ENCODE measurements at regions not wholly inside any gene's neighbourhood (a gene's known extent, or its start where the extent isn't known, plus 50 kb on each side); places are given as distances from the start of the nearest gene placed in this dataset.

DNA sequence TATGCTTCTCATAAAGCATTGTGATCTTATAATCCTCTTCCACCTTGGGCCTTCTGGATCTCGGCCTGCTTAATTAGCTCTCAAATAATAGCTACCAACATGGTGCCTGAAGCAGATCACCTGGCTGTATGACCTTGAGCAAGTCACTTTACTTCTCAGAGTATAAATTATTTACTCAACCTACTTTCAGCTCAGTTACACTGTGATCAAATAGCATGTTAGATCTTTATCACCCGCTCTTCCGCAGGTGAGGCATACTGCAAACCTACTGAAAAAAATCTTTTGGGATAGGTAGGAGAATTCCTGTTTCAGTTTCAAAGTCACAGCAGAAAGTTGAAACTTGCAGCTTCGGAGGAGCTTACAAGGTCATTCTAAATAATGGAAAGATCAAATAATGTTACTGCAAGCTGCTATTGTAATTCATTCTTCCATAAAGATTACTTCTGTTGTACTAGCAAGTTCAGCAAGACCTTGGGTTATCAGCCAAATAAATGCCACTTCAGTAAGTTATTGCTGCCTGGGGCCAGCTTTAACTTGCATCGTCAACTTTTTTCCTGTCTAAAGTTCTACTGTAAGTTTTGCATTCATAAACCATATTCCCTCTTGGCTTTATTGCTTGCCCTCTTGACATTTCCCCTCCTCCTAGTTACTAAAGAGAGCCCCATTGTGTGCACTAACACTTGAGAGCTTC is 268.4 kb upstream of the ATP11B start:
- intact Hi-C loops (cut with micrococcal nuclease) (no loop called here), dilution Hi-C loops (cut with MboI; ENCODE audit: extremely low pct_ligation_motif_present, low sequenced_read_pairs) (no loop called here)
- H2AFZ ChIP-seq (ENCODE audit: low read depth, low read length) = no peak overlapping the region
- no peaks in the 10 kb centered on the region for H3K79me2 ChIP-seq (ENCODE audit: control insufficient read depth, insufficient read depth, low read length)
- no peaks in the 10 kb centered on the region for H3K36me3 ChIP-seq (ENCODE audit: control insufficient read depth in 2 of 2, extremely low read depth in 1 of 2, insufficient read depth in 2 of 2, low read length in 2 of 2)
- DNase-seq (ENCODE audit: low read depth, low spot score) (no peak), FAIRE-seq (no peak)
- TF ChIP-seq POLR2A (IDR thresholded peaks at IDR 0.05; ENCODE audit: low read depth, low read length) (no peak), GATA2 (IDR thresholded peaks at IDR 0.05; ENCODE audit: insufficient read depth, insufficient read length, low read depth, low read length) (no peak)
- H3K27me3 ChIP-seq (ENCODE audit: control insufficient read depth in 2 of 2, insufficient read depth in 2 of 2, low read length in 2 of 2) = no peaks in the 10 kb centered on the region
- H3K27ac ChIP-seq (ENCODE audit: insufficient read depth, low read depth, low read length) = no peak overlapping the region
- no peaks in the 10 kb centered on the region for H3K4me1 ChIP-seq (ENCODE audit: control insufficient read depth, extremely low read depth, insufficient read depth, low read length)
- H3K9me1 ChIP-seq (replicated peaks; ENCODE audit: control insufficient read depth, extremely low read depth, insufficient read depth, low read length) = no peaks in the 10 kb centered on the region
- CTCF ChIA-PET = interaction anchor here (1.2 kb wide), 1 partner anchor 24 kb away, joined by 4 read pairs; no protein-coding TSS in a partner anchor
- POLR2A ChIA-PET = no interaction called here
- no TSS peak for BruUV-seq (replicated peaks)
- no peak overlapping the region for H3K4me2 ChIP-seq (ENCODE audit: insufficient read depth, low read length)
- no peak overlapping the region for H3K9ac ChIP-seq (replicated peaks; ENCODE audit: extremely low read depth, insufficient read depth, low read length)
- H3K4me3 ChIP-seq (replicated peaks in 1 of 3; ENCODE audit: insufficient read depth in 1 of 3, low read depth in 1 of 3, low read length in 3 of 3) = no peak overlapping the region
- no peaks in the 10 kb centered on the region for H3K9me3 ChIP-seq (replicated peaks; ENCODE audit: control insufficient read depth, insufficient read depth, low read length)
- no peaks in the 10 kb centered on the region for H4K20me1 ChIP-seq (replicated peaks; ENCODE audit: control insufficient read depth, extremely low read depth, insufficient read depth, low read length)

GRCh38 chr3:182525766-182526374 is 267.4 kb upstream of the ATP11B start:
- no peaks in the 10 kb centered on the region for H4K20me1 ChIP-seq (replicated peaks; ENCODE audit: control insufficient read depth, extremely low read depth, insufficient read depth, low read length)
- H3K4me3 ChIP-seq (replicated peaks in 1 of 3; ENCODE audit: insufficient read depth in 1 of 3, low read depth in 1 of 3, low read length in 3 of 3) = no peak overlapping the region
- no peaks in the 10 kb centered on the region for H3K79me2 ChIP-seq (ENCODE audit: control insufficient read depth, insufficient read depth, low read length)
- BruUV-seq (replicated peaks) = no TSS peak
- no peaks in the 10 kb centered on the region for H3K36me3 ChIP-seq (ENCODE audit: control insufficient read depth in 2 of 2, extremely low read depth in 1 of 2, insufficient read depth in 2 of 2, low read length in 2 of 2)
- no peak for FAIRE-seq
- TF ChIP-seq POLR2A (IDR thresholded peaks at IDR 0.05; ENCODE audit: low read depth, low read length) = no peak
- TF ChIP-seq GATA2 (IDR thresholded peaks at IDR 0.05; ENCODE audit: insufficient read depth, insufficient read length, low read depth, low read length) = no peak
- no peak for TF ChIP-seq FOS (IDR thresholded peaks at IDR 0.05; ENCODE audit: borderline replicate concordance, insufficient read depth, low read length)
- no peak for TF ChIP-seq MYC (IDR thresholded peaks at IDR 0.05; ENCODE audit: low read depth, low read length)
- no peak for TF ChIP-seq POLR2AphosphoS5 (IDR thresholded peaks at IDR 0.05; ENCODE audit: insufficient read depth, low read depth, low read length)
- TF ChIP-seq JUN (IDR thresholded peaks at IDR 0.05; ENCODE audit: borderline replicate concordance, insufficient read depth, insufficient read length, low read depth) = no peak
- TF ChIP-seq MAX (IDR thresholded peaks at IDR 0.05; ENCODE audit: insufficient read depth, insufficient read length) = no peak
- no peak for TF ChIP-seq CTCF (IDR thresholded peaks at IDR 0.05; ENCODE audit: extremely low read depth in 1 of 2, insufficient read depth in 1 of 2, low read depth in 1 of 2, low read length in 2 of 2)
- TF ChIP-seq EZH2 (IDR thresholded peaks at IDR 0.05; ENCODE audit: borderline replicate concordance, low read depth, low read length, severe bottlenecking) = no peak
- H3K27ac ChIP-seq (ENCODE audit: insufficient read depth, low read depth, low read length) = no peak overlapping the region
- CTCF ChIA-PET = no interaction called here
- no peaks in the 10 kb centered on the region for H3K4me1 ChIP-seq (ENCODE audit: control insufficient read depth, extremely low read depth, insufficient read depth, low read length)
- no peaks in the 10 kb centered on the region for H3K27me3 ChIP-seq (ENCODE audit: control insufficient read depth in 2 of 2, insufficient read depth in 2 of 2, low read length in 2 of 2)
- DNase-seq (ENCODE audit: low read depth, low spot score) = no peak
- H3K4me2 ChIP-seq (ENCODE audit: insufficient read depth, low read length) = no peak overlapping the region
- no peaks in the 10 kb centered on the region for H3K9me3 ChIP-seq (replicated peaks; ENCODE audit: control insufficient read depth, insufficient read depth, low read length)
- no peaks in the 10 kb centered on the region for H3K9me1 ChIP-seq (replicated peaks; ENCODE audit: control insufficient read depth, extremely low read depth, insufficient read depth, low read length)
- no peak overlapping the region for H2AFZ ChIP-seq (ENCODE audit: low read depth, low read length)
- dilution Hi-C loops (cut with MboI; ENCODE audit: extremely low pct_ligation_motif_present, low sequenced_read_pairs) (no loop called here), intact Hi-C loops (cut with micrococcal nuclease) (no loop called here)
- no peak overlapping the region for H3K9ac ChIP-seq (replicated peaks; ENCODE audit: extremely low read depth, insufficient read depth, low read length)
- POLR2A ChIA-PET = no interaction called here
